Hepatocyte (in vitro differentiated cells): ENCODE measurements at regions not wholly inside any gene's neighbourhood (a gene's known extent, or its start where the extent isn't known, plus 50 kb on each side); places are given as distances from the start of the nearest gene placed in this dataset.
A peak's percentile ranks its signal among the peaks of the same experiment; 100 is the strongest.

Source experiments
- EZH2 ChIP-seq: fragments of 200-600 bp; sonication (generic); IDR thresholded peaks from 2 replicates; pipeline ENCODE4 v1.6.1; 2016; ENCODE audit warnings: antibody characterized with exemption, mild to moderate bottlenecking, borderline replicate concordance
- EZH2phosphoT487 ChIP-seq: fragments of 200-600 bp; sonication (generic); IDR thresholded peaks from one replicate; pipeline ENCODE4 v1.6.1; 2018; ENCODE audit warnings: antibody characterized with exemption, mild to moderate bottlenecking, low read depth, moderate library complexity; ENCODE audit not compliant: unreplicated experiment, severe bottlenecking
- TF ChIP-seq, protein P1 (sequence below): fragments of 200-600 bp; sonication (generic); IDR thresholded peaks from 2 replicates; pipeline ENCODE4 v1.5.1; 2016; ENCODE audit warnings: antibody characterized with exemption, mild to moderate bottlenecking; ENCODE audit not compliant: poor library complexity

DNA sequence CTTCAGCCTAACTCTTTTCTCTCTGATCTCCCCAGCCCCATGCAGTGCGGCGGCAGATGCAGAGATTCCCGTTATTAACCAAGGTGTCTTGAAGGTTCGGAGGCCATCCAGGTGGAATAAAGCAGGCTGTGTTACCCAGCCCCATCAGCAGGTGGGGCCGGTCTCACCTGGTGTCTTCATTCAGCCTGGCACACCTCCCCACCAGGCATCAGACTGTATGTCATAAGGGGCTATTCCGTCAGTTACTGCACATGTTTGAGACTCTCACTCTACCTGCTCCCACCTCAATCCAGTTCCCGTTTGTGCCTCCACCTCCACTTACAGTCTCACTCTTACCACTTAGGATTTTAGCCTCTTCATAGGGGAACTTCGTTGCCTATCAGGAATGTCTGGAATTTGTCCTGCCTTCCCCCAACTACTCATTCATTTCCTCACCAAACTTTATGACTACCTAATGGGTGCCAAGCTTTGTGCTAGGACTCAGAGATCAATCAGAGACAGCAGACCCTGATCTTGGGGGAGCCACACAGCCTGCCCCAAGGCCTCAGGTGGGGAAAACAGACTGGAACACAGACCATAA is 170.2 kb downstream of the PLPP3 start:
- TF ChIP-seq, protein P1, sequence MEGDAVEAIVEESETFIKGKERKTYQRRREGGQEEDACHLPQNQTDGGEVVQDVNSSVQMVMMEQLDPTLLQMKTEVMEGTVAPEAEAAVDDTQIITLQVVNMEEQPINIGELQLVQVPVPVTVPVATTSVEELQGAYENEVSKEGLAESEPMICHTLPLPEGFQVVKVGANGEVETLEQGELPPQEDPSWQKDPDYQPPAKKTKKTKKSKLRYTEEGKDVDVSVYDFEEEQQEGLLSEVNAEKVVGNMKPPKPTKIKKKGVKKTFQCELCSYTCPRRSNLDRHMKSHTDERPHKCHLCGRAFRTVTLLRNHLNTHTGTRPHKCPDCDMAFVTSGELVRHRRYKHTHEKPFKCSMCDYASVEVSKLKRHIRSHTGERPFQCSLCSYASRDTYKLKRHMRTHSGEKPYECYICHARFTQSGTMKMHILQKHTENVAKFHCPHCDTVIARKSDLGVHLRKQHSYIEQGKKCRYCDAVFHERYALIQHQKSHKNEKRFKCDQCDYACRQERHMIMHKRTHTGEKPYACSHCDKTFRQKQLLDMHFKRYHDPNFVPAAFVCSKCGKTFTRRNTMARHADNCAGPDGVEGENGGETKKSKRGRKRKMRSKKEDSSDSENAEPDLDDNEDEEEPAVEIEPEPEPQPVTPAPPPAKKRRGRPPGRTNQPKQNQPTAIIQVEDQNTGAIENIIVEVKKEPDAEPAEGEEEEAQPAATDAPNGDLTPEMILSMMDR = peak; percentile 24
- TF ChIP-seq EZH2 (no peak), EZH2phosphoT487 (no peak)
